Naive thymus-derived CD4-positive, alpha-beta T cell (primary cell): ENCODE measurements at regions not wholly inside any gene's neighbourhood (a gene's known extent, or its start where the extent isn't known, plus 50 kb on each side); places are given as distances from the start of the nearest gene placed in this dataset.

ENCODE experiments used
- ATAC-seq: fragments of 150-1000 bp; cut with Tn5 transposase; 2 replicates; pipeline ENCODE4 v1.10.0; 2021; ENCODE audit warnings: mild to moderate bottlenecking, moderate library complexity
- CTCF ChIA-PET: fragments of 350-600 bp; sonication (Branson Sonifier 250); formaldehyde crosslinking; loops from one replicate; lab custom pipeline; 2021; ENCODE audit warnings: antibody characterized with exemption; lab: Charles Lee
- POLR2A ChIA-PET: fragments of 350-600 bp; sonication (Branson Sonifier 250); formaldehyde crosslinking; loops from one replicate; lab custom pipeline; 2021; ENCODE audit warnings: antibody characterized with exemption, inconsistent platforms; lab: Charles Lee
- DNase-seq, 9 donors: peaks; one replicate each; pipeline versions ENCODE4 v3.0.0 to v3.0.0-alpha.2; 2020 to 2022; ENCODE audit warnings: mixed read lengths in 1 of 9
- H3K27ac ChIP-seq: one replicate; pipeline ENCODE4 v1.7.0; 2013; ENCODE audit warnings: mild to moderate bottlenecking, low read depth, low read length, moderate library complexity
- H3K27me3 ChIP-seq, 2 donors: one replicate each; pipeline ENCODE4 v1.7.0; 2013; ENCODE audit warnings: low read length in 2 of 2, mild to moderate bottlenecking in 2 of 2, moderate library complexity in 2 of 2; ENCODE audit not compliant: control insufficient read depth in 2 of 2, insufficient read depth in 2 of 2
- H3K36me3 ChIP-seq, 3 experiments: 1 replicate in 2 of 3; 2 replicates in 1 of 3; pipeline ENCODE4 v1.7.0; 2013; ENCODE audit warnings: low read length in 3 of 3, mild to moderate bottlenecking in 3 of 3, moderate library complexity in 1 of 3; ENCODE audit not compliant: insufficient read depth in 3 of 3, control insufficient read depth in 2 of 3
- H3K4me1 ChIP-seq, 2 donors: one replicate each; pipeline ENCODE4 v1.7.0; 2013; ENCODE audit warnings: low read length in 2 of 2, mild to moderate bottlenecking in 2 of 2, moderate library complexity in 1 of 2; ENCODE audit not compliant: control insufficient read depth in 2 of 2, insufficient read depth in 2 of 2
- H3K4me3 ChIP-seq: 2 replicates; pipeline ENCODE4 v1.7.0; 2013; ENCODE audit warnings: mild to moderate bottlenecking, low read length
- H3K9me3 ChIP-seq, 3 experiments: 1 replicate in 2 of 3; 2 replicates in 1 of 3; pipeline ENCODE4 v1.7.0; 2013; ENCODE audit warnings: low read length in 3 of 3; ENCODE audit not compliant: control insufficient read depth in 2 of 3
- H3K27ac Mint-ChIP-seq, 9 donors: one replicate each; pipeline ENCODE4 v1.8.0; 2020 to 2022; ENCODE audit warnings: mixed read lengths in 9 of 9, mild to moderate bottlenecking in 8 of 9, moderate library complexity in 5 of 9, inconsistent platforms in 2 of 9
- H3K27me3 Mint-ChIP-seq, 5 donors: one replicate each; pipeline ENCODE4 v1.8.0; 2021 to 2022; ENCODE audit warnings: mixed read lengths in 5 of 5, mild to moderate bottlenecking in 1 of 5
- H3K36me3 Mint-ChIP-seq, 5 donors: one replicate each; pipeline ENCODE4 v1.8.0; 2020 to 2022; ENCODE audit warnings: mixed read lengths in 5 of 5, mild to moderate bottlenecking in 3 of 5, inconsistent platforms in 1 of 5
- H3K4me1 Mint-ChIP-seq, 7 donors: one replicate each; pipeline ENCODE4 v1.8.0; 2020 to 2022; ENCODE audit warnings: mixed read lengths in 7 of 7, mild to moderate bottlenecking in 3 of 7, inconsistent platforms in 1 of 7
- H3K4me3 Mint-ChIP-seq, 10 donors: one replicate each; pipeline ENCODE4 v1.8.0; 2020 to 2022; ENCODE audit warnings: mild to moderate bottlenecking in 10 of 10, mixed read lengths in 10 of 10, moderate library complexity in 6 of 10, inconsistent platforms in 2 of 10
- H3K9me3 Mint-ChIP-seq, 11 donors: one replicate each; pipeline ENCODE4 v1.8.0; 2020 to 2022; ENCODE audit warnings: mixed read lengths in 11 of 11, mild to moderate bottlenecking in 4 of 11, inconsistent platforms in 1 of 11, moderate library complexity in 1 of 11
- intact Hi-C, 2 donors: fragments of 100-400 bp; cut with micrococcal nuclease; formaldehyde crosslinking; loops; one replicate each; pipeline ENCODE4 v1.15.1; 2023

GRCh38 chr15:92273286-92273685 is 120.4 kb upstream of the ST8SIA2 start:
- Mint-ChIP-seq H3K9me3 (no peaks in the 10 kb centered on the region), H3K4me3 (no peak overlapping the region), H3K36me3 (no peaks in the 10 kb centered on the region), H3K27me3 (peaks cover 3 to 25% (median 18%) of the 10 kb centered on the region in 5 donors), H3K27ac (no peak overlapping the region), H3K4me1 (no peaks in the 10 kb centered on the region)
- DNase-seq (no peak), ATAC-seq (no peak)
- H3K4me1 ChIP-seq = no peaks in the 10 kb centered on the region
- H3K27ac ChIP-seq = no peak overlapping the region
- intact Hi-C loops = loop anchor here in 1 of 2 donors (10.0 kb wide), 1 partner anchor 442 kb away; no protein-coding TSS in a partner anchor
- H3K9me3 ChIP-seq = no peaks in the 10 kb centered on the region
- no peak overlapping the region for H3K4me3 ChIP-seq
- H3K27me3 ChIP-seq = peaks cover 0 to 2% of the 10 kb centered on the region in 2 donors
- ChIA-PET POLR2A (no interaction called here), CTCF (no interaction called here)
- no peaks in the 10 kb centered on the region for H3K36me3 ChIP-seq

- Mint-ChIP-seq H3K36me3 (no peaks in the 10 kb centered on the region), H3K4me3 (no peak overlapping the region), H3K27ac (no peak overlapping the region), H3K4me1 (no peaks in the 10 kb centered on the region), H3K27me3 (peaks cover 3 to 25% (median 20%) of the 10 kb centered on the region in 5 donors), H3K9me3 (no peaks in the 10 kb centered on the region)
- ATAC-seq = no peak
- intact Hi-C loops = loop anchor here in 1 of 2 donors (10.0 kb wide), 1 partner anchor 441 kb away; no protein-coding TSS in a partner anchor
- Histone ChIP-seq H3K9me3 (no peaks in the 10 kb centered on the region), H3K36me3 (no peaks in the 10 kb centered on the region), H3K27me3 (peaks cover 0 to 2% of the 10 kb centered on the region in 2 donors), H3K27ac (no peak overlapping the region), H3K4me1 (no peaks in the 10 kb centered on the region), H3K4me3 (no peak overlapping the region)
- POLR2A ChIA-PET = no interaction called here
- CTCF ChIA-PET = no interaction called here
- no peak for DNase-seq
Measured at GRCh38 chr15:92273723-92274122, 120.0 kb upstream of the ST8SIA2 start.

- intact Hi-C loops = loop anchor here in 1 of 2 donors (10.0 kb wide), 1 partner anchor 437 kb away; no protein-coding TSS in a partner anchor
Measured at GRCh38 chr15:92277776-92278175, 115.9 kb upstream of the ST8SIA2 start.

GRCh38 chr15:92283813-92284212 is 109.9 kb upstream of the ST8SIA2 start:
- no peak for DNase-seq
- ChIA-PET POLR2A (no interaction called here), CTCF (no interaction called here)
- Mint-ChIP-seq H3K36me3 (no peaks in the 10 kb centered on the region), H3K27me3 (peaks cover 2 to 20% (median 9%) of the 10 kb centered on the region in 5 donors), H3K4me3 (no peak overlapping the region), H3K27ac (no peak overlapping the region), H3K9me3 (no peaks in the 10 kb centered on the region), H3K4me1 (peaks cover 0 to 5% (median 0%) of the 10 kb centered on the region in 7 donors)
- Histone ChIP-seq H3K27me3 (no peaks in the 10 kb centered on the region), H3K4me1 (no peaks in the 10 kb centered on the region), H3K36me3 (no peaks in the 10 kb centered on the region), H3K27ac (no peak overlapping the region), H3K9me3 (no peaks in the 10 kb centered on the region), H3K4me3 (no peak overlapping the region)
- ATAC-seq = no peak
- intact Hi-C loops = no loop called here

More at GRCh38 chr15:92277776-92278175, 115.9 kb upstream of the ST8SIA2 start:
- H3K36me3 Mint-ChIP-seq = no peaks in the 10 kb centered on the region
- H3K4me3 Mint-ChIP-seq = no peak overlapping the region
- no peak overlapping the region for H3K4me3 ChIP-seq
- CTCF ChIA-PET = no interaction called here
- DNase-seq = peak in 1 of 9 donors; percentile 2
- no peak overlapping the region for H3K27ac ChIP-seq
- ATAC-seq = no peak
- no peaks in the 10 kb centered on the region for H3K9me3 ChIP-seq
- H3K27me3 ChIP-seq = no peaks in the 10 kb centered on the region
- no peak overlapping the region for H3K27ac Mint-ChIP-seq
- no peaks in the 10 kb centered on the region for H3K4me1 Mint-ChIP-seq
- H3K27me3 Mint-ChIP-seq = peaks cover 5 to 31% (median 24%) of the 10 kb centered on the region in 5 donors
- POLR2A ChIA-PET = no interaction called here
- no peaks in the 10 kb centered on the region for H3K9me3 Mint-ChIP-seq
- no peaks in the 10 kb centered on the region for H3K4me1 ChIP-seq
- no peaks in the 10 kb centered on the region for H3K36me3 ChIP-seq

GRCh38 chr15:92288755-92289154 is 104.9 kb upstream of the ST8SIA2 start:
- Mint-ChIP-seq H3K27ac (no peak overlapping the region), H3K9me3 (no peaks in the 10 kb centered on the region), H3K4me3 (no peak overlapping the region), H3K36me3 (no peaks in the 10 kb centered on the region), H3K4me1 (peaks cover 0 to 5% (median 0%) of the 10 kb centered on the region in 7 donors), H3K27me3 (peaks cover 11 to 35% (median 12%) of the 10 kb centered on the region in 5 donors)
- Histone ChIP-seq H3K27me3 (no peaks in the 10 kb centered on the region), H3K4me3 (no peak overlapping the region), H3K36me3 (no peaks in the 10 kb centered on the region), H3K27ac (no peak overlapping the region), H3K9me3 (no peaks in the 10 kb centered on the region), H3K4me1 (no peaks in the 10 kb centered on the region)
- ATAC-seq (no peak), DNase-seq (no peak)
- CTCF ChIA-PET = interaction anchor here (0.7 kb wide), 1 partner anchor 59 kb away, joined by 3 read pairs; no protein-coding TSS in a partner anchor
- intact Hi-C loops = no loop called here
- POLR2A ChIA-PET = no interaction called here

GRCh38 chr15:92289733-92290132 is 103.9 kb upstream of the ST8SIA2 start:
- H3K36me3 Mint-ChIP-seq = no peaks in the 10 kb centered on the region
- DNase-seq = no peak
- H3K9me3 ChIP-seq = no peaks in the 10 kb centered on the region
- no peaks in the 10 kb centered on the region for H3K9me3 Mint-ChIP-seq
- no peaks in the 10 kb centered on the region for H3K36me3 ChIP-seq
- CTCF ChIA-PET = interaction anchor here (0.7 kb wide), 1 partner anchor 60 kb away, joined by 3 read pairs; no protein-coding TSS in a partner anchor
- H3K4me1 ChIP-seq = no peaks in the 10 kb centered on the region
- intact Hi-C loops = no loop called here
- ATAC-seq = no peak
- H3K27ac Mint-ChIP-seq = no peak overlapping the region
- peaks cover 13 to 42% (median 18%) of the 10 kb centered on the region in 5 donors for H3K27me3 Mint-ChIP-seq
- no peaks in the 10 kb centered on the region for H3K27me3 ChIP-seq
- H3K4me3 ChIP-seq = no peak overlapping the region
- H3K27ac ChIP-seq = no peak overlapping the region
- no peak overlapping the region for H3K4me3 Mint-ChIP-seq
- H3K4me1 Mint-ChIP-seq = peaks cover 0 to 5% (median 0%) of the 10 kb centered on the region in 7 donors
- POLR2A ChIA-PET = no interaction called here

GRCh38 chr15:92290359-92290992 is 103.2 kb upstream of the ST8SIA2 start:
- intact Hi-C loops = no loop called here
- Mint-ChIP-seq H3K27ac (no peak overlapping the region), H3K27me3 (peaks cover 11 to 48% (median 19%) of the 10 kb centered on the region in 5 donors), H3K4me3 (no peak overlapping the region), H3K9me3 (peaks cover 0 to 5% (median 0%) of the 10 kb centered on the region in 11 donors), H3K36me3 (no peaks in the 10 kb centered on the region), H3K4me1 (peaks cover 0 to 5% (median 0%) of the 10 kb centered on the region in 7 donors)
- H3K27ac ChIP-seq = no peak overlapping the region
- no peaks in the 10 kb centered on the region for H3K36me3 ChIP-seq
- no peak for ATAC-seq
- no peaks in the 10 kb centered on the region for H3K27me3 ChIP-seq
- ChIA-PET CTCF (no interaction called here), POLR2A (no interaction called here)
- H3K4me1 ChIP-seq = no peaks in the 10 kb centered on the region
- no peaks in the 10 kb centered on the region for H3K9me3 ChIP-seq
- H3K4me3 ChIP-seq = no peak overlapping the region
- no peak for DNase-seq
